ENCODE measurements at regions not wholly inside any gene's neighbourhood (a gene's known extent, or its start where the extent isn't known, plus 50 kb on each side); places are given as distances from the start of the nearest gene placed in this dataset.

- DNase-seq = no peak
Observed at GRCh38 chr7:12785473-12785872, 98.0 kb downstream of the ARL4A start.

- no peak for DNase-seq
Observed at GRCh38 chr7:12786494-12786893, 99.1 kb downstream of the ARL4A start.

- DNase-seq = no peak
Observed at GRCh38 chr7:12788171-12788570, 100.7 kb downstream of the ARL4A start.

GRCh38 chr7:12788591-12788990, 101.2 kb downstream of the ARL4A start:
- DNase-seq = no peak

GRCh38 chr7:12794722-12795302, 107.4 kb downstream of the ARL4A start:
- DNase-seq = no peak

GRCh38 chr7:12796397-12797127, 109.1 kb downstream of the ARL4A start:
- DNase-seq = no peak

GRCh38 chr7:12800486-12800885, 113.1 kb downstream of the ARL4A start:
- no peak for DNase-seq

- DNase-seq = no peak
Observed at GRCh38 chr7:12801107-12801506, 113.7 kb downstream of the ARL4A start.

GRCh38 chr7:12802070-12802469, 114.6 kb downstream of the ARL4A start:
- DNase-seq = no peak

GRCh38 chr7:12803542-12803941, 116.1 kb downstream of the ARL4A start:
- DNase-seq = no peak

- no peak for DNase-seq
Observed at GRCh38 chr7:12805518-12805928, 118.1 kb downstream of the ARL4A start.

- DNase-seq = peak; percentile 36
Observed at GRCh38 chr7:12805957-12806356, 118.5 kb downstream of the ARL4A start.

- DNase-seq = no peak
Observed at GRCh38 chr7:12809476-12809875, 122.0 kb downstream of the ARL4A start.

- no peak for DNase-seq
Observed at GRCh38 chr7:12812111-12812510, 124.7 kb downstream of the ARL4A start.

GRCh38 chr7:12814107-12814506, 126.7 kb downstream of the ARL4A start:
- DNase-seq = no peak

- DNase-seq = no peak
Observed at GRCh38 chr7:12814828-12815227, 127.4 kb downstream of the ARL4A start.

GRCh38 chr7:12815426-12815825, 128.0 kb downstream of the ARL4A start:
- DNase-seq = no peak

GRCh38 chr7:12815871-12816270, 128.4 kb downstream of the ARL4A start:
- DNase-seq = no peak

- no peak for DNase-seq
Observed at GRCh38 chr7:12820777-12821176, 133.3 kb downstream of the ARL4A start.

GRCh38 chr7:12821746-12822145, 134.3 kb downstream of the ARL4A start:
- DNase-seq = no peak

- no peak for DNase-seq
Observed at GRCh38 chr7:12826079-12826478, 138.6 kb downstream of the ARL4A start.

- DNase-seq = no peak
Observed at GRCh38 chr7:12827219-12827821, 139.9 kb downstream of the ARL4A start.

GRCh38 chr7:12827920-12828319, 140.5 kb downstream of the ARL4A start:
- DNase-seq = no peak

GRCh38 chr7:12831024-12831423, 143.6 kb downstream of the ARL4A start:
- DNase-seq = no peak

Data from suppressor macrophage treated with lipopolysaccharide for 4 hours (primary cell).